ENCODE measurements at regions not wholly inside any gene's neighbourhood (a gene's known extent, or its start where the extent isn't known, plus 50 kb on each side); places are given as distances from the start of the nearest gene placed in this dataset.
"Not testable (repeated sequence)": the region's sequence is repeated elsewhere in the genome, so short reads cannot be mapped to it uniquely, and the experiment has no call there.

GRCh38 chr18:70693246-70693645 is 404.4 kb downstream of the SOCS6 start:
- Mint-ChIP-seq H3K36me3 (peaks cover 16% of the 10 kb centered on the region), H3K9me3 (peaks cover 12% of the 10 kb centered on the region), H3K27ac (no peak overlapping the region), H3K4me3 (no peak overlapping the region), H3K27me3 (no peaks in the 10 kb centered on the region), H3K4me1 (peaks cover 9% of the 10 kb centered on the region)
- no peak for DNase-seq

- not testable (repeated sequence) for H3K27ac Mint-ChIP-seq, H3K4me3 Mint-ChIP-seq, H3K9me3 Mint-ChIP-seq, DNase-seq, H3K36me3 Mint-ChIP-seq, H3K27me3 Mint-ChIP-seq
- H3K4me1 Mint-ChIP-seq, result peaks cover 20% of the 10 kb centered on the region
Observed at GRCh38 chr18:70689765-70690164, 400.9 kb downstream of the SOCS6 start.

GRCh38 chr18:70688286-70688685 is 399.4 kb downstream of the SOCS6 start:
- Mint-ChIP-seq H3K4me1 (peaks cover 27% of the 10 kb centered on the region), H3K27ac (peak overlapping the region; percentile 3), H3K36me3 (peaks cover 13% of the 10 kb centered on the region), H3K4me3 (no peak overlapping the region), H3K9me3 (peaks cover 6% of the 10 kb centered on the region), H3K27me3 (no peaks in the 10 kb centered on the region)
- no peak for DNase-seq

GRCh38 chr18:70684821-70685220 is 396.0 kb downstream of the SOCS6 start:
- Mint-ChIP-seq H3K27me3 (no peaks in the 10 kb centered on the region), H3K27ac (no peak overlapping the region), H3K4me3 (no peak overlapping the region), H3K36me3 (peaks cover 16% of the 10 kb centered on the region), H3K9me3 (peaks cover 4% of the 10 kb centered on the region), H3K4me1 (peaks cover 24% of the 10 kb centered on the region)
- DNase-seq, result no peak

- Mint-ChIP-seq H3K27me3 (no peaks in the 10 kb centered on the region), H3K36me3 (peaks cover 14% of the 10 kb centered on the region), H3K4me3 (no peak overlapping the region), H3K4me1 (peaks cover 23% of the 10 kb centered on the region), H3K27ac (peak overlapping the region; percentile 86), H3K9me3 (peaks cover 4% of the 10 kb centered on the region)
- no peak for DNase-seq
Observed at GRCh38 chr18:70683263-70683662, 394.4 kb downstream of the SOCS6 start.

DNA sequence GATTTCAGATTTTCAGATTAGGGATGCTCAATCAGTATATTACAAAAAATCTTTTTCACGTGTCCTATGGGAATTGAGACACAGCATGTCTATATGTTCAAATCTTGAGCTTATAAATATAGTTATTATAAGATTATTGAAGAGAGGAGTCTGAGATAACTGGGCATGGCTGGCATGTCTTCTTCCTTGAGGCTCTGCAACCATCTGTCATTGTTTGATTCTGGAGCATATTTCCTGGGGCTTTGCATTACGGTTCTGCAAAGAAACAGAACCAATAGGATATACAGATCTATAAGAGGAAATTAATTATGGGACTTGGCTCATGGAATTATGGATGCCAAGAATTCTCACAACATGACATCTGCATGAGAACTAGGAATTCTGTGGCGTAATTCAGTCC is 386.1 kb downstream of the SOCS6 start:
- DNase-seq, result no peak
- peaks cover 11% of the 10 kb centered on the region for H3K9me3 Mint-ChIP-seq
- no peak overlapping the region for H3K4me3 Mint-ChIP-seq
- peaks cover 45% of the 10 kb centered on the region for H3K4me1 Mint-ChIP-seq
- no peaks in the 10 kb centered on the region for H3K27me3 Mint-ChIP-seq
- no peak overlapping the region for H3K27ac Mint-ChIP-seq
- H3K36me3 Mint-ChIP-seq, result peaks cover 27% of the 10 kb centered on the region

DNA sequence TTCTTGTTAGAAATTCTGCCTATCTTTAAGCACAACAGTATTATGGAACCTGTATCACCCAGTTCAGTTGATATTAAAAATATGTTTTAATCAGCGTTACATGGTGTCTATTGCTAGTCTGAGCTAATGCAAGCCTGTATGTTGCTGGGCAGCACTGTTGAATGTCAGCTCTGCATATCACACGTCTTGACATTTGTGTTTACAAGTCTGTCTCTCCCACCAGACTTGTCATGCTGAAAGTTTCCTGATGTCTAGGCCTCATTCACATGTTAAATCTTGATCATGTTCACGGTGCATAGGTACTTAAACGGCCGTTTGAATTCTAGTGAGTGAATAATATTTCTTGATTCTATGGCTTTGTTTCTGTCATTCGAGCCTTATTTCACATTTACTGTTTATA is 385.0 kb downstream of the SOCS6 start:
- Mint-ChIP-seq H3K27me3 (no peaks in the 10 kb centered on the region), H3K36me3 (peaks cover 32% of the 10 kb centered on the region), H3K27ac (peak overlapping the region; percentile 62)

GRCh38 chr18:70672581-70672980 is 383.7 kb downstream of the SOCS6 start:
- Mint-ChIP-seq H3K27ac (peak overlapping the region; percentile 74), H3K9me3 (peaks cover 19% of the 10 kb centered on the region), H3K4me1 (peaks cover 45% of the 10 kb centered on the region), H3K4me3 (peak overlapping the region; percentile 19), H3K27me3 (no peaks in the 10 kb centered on the region), H3K36me3 (peaks cover 38% of the 10 kb centered on the region)
- no peak for DNase-seq

More for the DNA sequence above, 385.0 kb downstream of the SOCS6 start:
- no peak for DNase-seq
- Mint-ChIP-seq H3K9me3 (peaks cover 17% of the 10 kb centered on the region), H3K4me1 (peaks cover 45% of the 10 kb centered on the region), H3K4me3 (no peak overlapping the region)

GRCh38 chr18:70671889-70672565 is 383.2 kb downstream of the SOCS6 start:
- Mint-ChIP-seq H3K36me3 (peaks cover 38% of the 10 kb centered on the region), H3K4me1 (peaks cover 44% of the 10 kb centered on the region), H3K4me3 (peak overlapping the region; percentile 19), H3K9me3 (peaks cover 18% of the 10 kb centered on the region), H3K27me3 (no peaks in the 10 kb centered on the region), H3K27ac (peak overlapping the region; percentile 74)
- no peak for DNase-seq

- H3K9me3 Mint-ChIP-seq, result peaks cover 15% of the 10 kb centered on the region
- no peak overlapping the region for H3K27ac Mint-ChIP-seq
- DNase-seq, result no peak
- no peaks in the 10 kb centered on the region for H3K27me3 Mint-ChIP-seq
- H3K4me1 Mint-ChIP-seq, result peaks cover 27% of the 10 kb centered on the region
- no peak overlapping the region for H3K4me3 Mint-ChIP-seq
- peaks cover 27% of the 10 kb centered on the region for H3K36me3 Mint-ChIP-seq
Observed at GRCh38 chr18:70666936-70667335, 378.1 kb downstream of the SOCS6 start.

- H3K9me3 Mint-ChIP-seq, result peaks cover 4% of the 10 kb centered on the region
- peaks cover 47% of the 10 kb centered on the region for H3K4me1 Mint-ChIP-seq
- no peaks in the 10 kb centered on the region for H3K27me3 Mint-ChIP-seq
- H3K27ac Mint-ChIP-seq, result peak overlapping the region; percentile 90
- DNase-seq, result no peak
- H3K36me3 Mint-ChIP-seq, result peaks cover 12% of the 10 kb centered on the region
- H3K4me3 Mint-ChIP-seq, result peak overlapping the region; percentile 56
Observed at GRCh38 chr18:70663141-70663540, 374.3 kb downstream of the SOCS6 start.

DNA sequence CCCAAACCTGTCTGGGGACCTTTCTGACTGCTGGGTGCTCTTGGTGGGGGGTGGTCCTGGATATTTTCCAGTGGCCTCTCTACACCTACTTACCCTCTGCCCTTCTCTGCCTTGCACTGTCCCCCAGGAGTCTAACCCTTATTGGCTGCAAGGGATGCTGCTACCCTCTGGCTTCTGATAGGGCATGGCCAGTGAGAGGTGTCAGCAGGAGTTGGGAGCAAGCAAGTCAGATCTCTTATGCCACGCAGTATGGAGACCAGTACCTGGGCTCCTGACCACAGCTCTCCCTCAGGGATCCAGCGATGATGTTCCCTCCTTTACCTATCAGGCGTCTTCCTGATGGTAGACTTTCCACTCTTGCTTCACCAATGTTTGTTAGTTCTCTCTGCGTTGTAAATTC is 373.7 kb downstream of the SOCS6 start:
- no peak for DNase-seq
- H3K36me3 Mint-ChIP-seq, result peaks cover 11% of the 10 kb centered on the region
- peaks cover 48% of the 10 kb centered on the region for H3K4me1 Mint-ChIP-seq
- H3K4me3 Mint-ChIP-seq, result peak overlapping the region; percentile 56
- H3K9me3 Mint-ChIP-seq, result peaks cover 4% of the 10 kb centered on the region
- H3K27ac Mint-ChIP-seq, result peak overlapping the region; percentile 90
- no peaks in the 10 kb centered on the region for H3K27me3 Mint-ChIP-seq

DNA sequence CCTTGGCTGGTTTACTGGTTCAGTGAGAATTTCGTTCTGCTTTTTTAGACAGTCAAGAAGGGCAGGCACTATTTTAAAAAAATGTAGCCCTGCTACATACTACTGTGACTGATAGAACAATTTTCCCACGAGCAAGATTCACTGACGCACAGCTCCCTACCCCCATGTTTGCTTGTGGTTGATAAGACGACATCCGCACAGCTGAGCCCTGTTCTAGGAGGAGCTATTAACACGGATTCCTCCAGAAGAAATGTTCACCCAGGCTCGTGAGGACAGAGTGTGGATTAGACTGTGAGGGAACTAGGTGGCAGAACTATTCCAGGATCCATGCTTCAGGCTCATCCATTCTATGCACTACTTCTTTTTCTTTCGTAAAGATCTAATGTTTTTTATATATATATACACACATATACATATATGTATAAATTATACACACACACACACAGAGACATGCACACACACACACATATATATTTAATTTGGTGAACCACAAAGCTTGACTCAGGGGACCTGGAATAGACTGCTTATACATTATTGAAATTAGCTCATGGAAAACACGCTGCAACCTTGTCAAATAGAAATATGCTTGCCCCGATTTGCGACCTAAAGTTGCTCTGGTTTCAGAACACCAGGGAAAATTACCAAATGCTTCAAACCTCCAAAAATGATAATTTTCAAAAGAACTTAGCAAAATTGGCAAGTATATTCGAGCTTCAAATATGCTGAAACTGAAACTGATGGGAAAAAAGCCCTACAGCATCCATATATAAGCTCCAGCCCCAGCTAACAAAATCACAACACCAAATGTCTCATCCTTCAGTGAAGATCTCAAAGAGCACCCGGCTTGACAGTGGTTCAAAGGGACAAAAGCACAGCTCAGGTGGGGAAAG is 370.4 kb downstream of the SOCS6 start:
- H3K4me3 Mint-ChIP-seq, result peak overlapping the region; percentile 74
- no peaks in the 10 kb centered on the region for H3K27me3 Mint-ChIP-seq
- H3K36me3 Mint-ChIP-seq, result peaks cover 8% of the 10 kb centered on the region
- peaks cover 47% of the 10 kb centered on the region for H3K4me1 Mint-ChIP-seq
- H3K9me3 Mint-ChIP-seq, result peaks cover 1% of the 10 kb centered on the region
- H3K27ac Mint-ChIP-seq, result peak overlapping the region; percentile 71
- DNase-seq, result peak; percentile 37

- DNase-seq, result no peak
- H3K36me3 Mint-ChIP-seq, result peaks cover 21% of the 10 kb centered on the region
- H3K27me3 Mint-ChIP-seq, result no peaks in the 10 kb centered on the region
- H3K9me3 Mint-ChIP-seq, result peaks cover 17% of the 10 kb centered on the region
- H3K27ac Mint-ChIP-seq, result no peak overlapping the region
- H3K4me1 Mint-ChIP-seq, result peaks cover 16% of the 10 kb centered on the region
- H3K4me3 Mint-ChIP-seq, result no peak overlapping the region
Observed at GRCh38 chr18:70653671-70654070, 364.8 kb downstream of the SOCS6 start.

- Mint-ChIP-seq H3K36me3 (peaks cover 20% of the 10 kb centered on the region), H3K4me1 (peaks cover 17% of the 10 kb centered on the region), H3K27me3 (no peaks in the 10 kb centered on the region), H3K27ac (peak overlapping the region; percentile 54), H3K9me3 (peaks cover 17% of the 10 kb centered on the region), H3K4me3 (no peak overlapping the region)
- no peak for DNase-seq
Observed at GRCh38 chr18:70650878-70651277, 362.0 kb downstream of the SOCS6 start.
